RWPE2 (cell line): ENCODE measurements at regions not wholly inside any gene's neighbourhood (a gene's known extent, or its start where the extent isn't known, plus 50 kb on each side); places are given as distances from the start of the nearest gene placed in this dataset.

Source experiments
- ATAC-seq: fragments of 200-7000 bp; cut with Tn5 transposase; 3 replicates; pipeline ENCODE4 v1.9.1; 2021; ENCODE audit warnings: low read depth
- DNase-seq: peaks from one replicate; pipeline ENCODE4 v3.0.0-alpha.2; 2020; ENCODE audit warnings: low spot score
- H3K27ac ChIP-seq: fragments of 450-650 bp; 2 replicates; pipeline ENCODE4 v1.5.1; 2017; ENCODE audit warnings: mild to moderate bottlenecking; ENCODE audit not compliant: poor library complexity, severe bottlenecking
- H3K27me3 ChIP-seq: fragments of 250-450 bp; sonication (Bioruptor Pico); 2 replicates; pipeline ENCODE4 v1.5.1; 2021; ENCODE audit warnings: mild to moderate bottlenecking, moderate library complexity; ENCODE audit not compliant: insufficient read depth, poor library complexity, severe bottlenecking
- H3K36me3 ChIP-seq: fragments of 250-450 bp; sonication (Bioruptor Pico); 2 replicates; pipeline ENCODE4 v1.5.1; 2020; ENCODE audit warnings: low read depth, mild to moderate bottlenecking, moderate library complexity
- H3K4me1 ChIP-seq: fragments of 250-450 bp; sonication (Bioruptor Pico); 2 replicates; pipeline ENCODE4 v1.5.1; 2021; ENCODE audit warnings: mild to moderate bottlenecking, moderate library complexity; ENCODE audit not compliant: insufficient read depth, poor library complexity, severe bottlenecking
- H3K4me3 ChIP-seq: fragments of 250-450 bp; sonication (Bioruptor Pico); 2 replicates; pipeline ENCODE4 v1.5.1; 2021; ENCODE audit warnings: mild to moderate bottlenecking, moderate library complexity; ENCODE audit not compliant: severe bottlenecking
- H3K9me3 ChIP-seq: fragments of 250-450 bp; sonication (Bioruptor Pico); 2 replicates; pipeline ENCODE4 v1.5.1; 2021; ENCODE audit warnings: mild to moderate bottlenecking, moderate library complexity; ENCODE audit not compliant: severe bottlenecking
- TF ChIP-seq, protein P1 (sequence below): fragments of 450-650 bp; IDR thresholded peaks from one replicate; pipeline ENCODE4 v1.5.1; 2017; ENCODE audit warnings: mild to moderate bottlenecking, moderate library complexity; ENCODE audit not compliant: poor library complexity, severe bottlenecking

DNA sequence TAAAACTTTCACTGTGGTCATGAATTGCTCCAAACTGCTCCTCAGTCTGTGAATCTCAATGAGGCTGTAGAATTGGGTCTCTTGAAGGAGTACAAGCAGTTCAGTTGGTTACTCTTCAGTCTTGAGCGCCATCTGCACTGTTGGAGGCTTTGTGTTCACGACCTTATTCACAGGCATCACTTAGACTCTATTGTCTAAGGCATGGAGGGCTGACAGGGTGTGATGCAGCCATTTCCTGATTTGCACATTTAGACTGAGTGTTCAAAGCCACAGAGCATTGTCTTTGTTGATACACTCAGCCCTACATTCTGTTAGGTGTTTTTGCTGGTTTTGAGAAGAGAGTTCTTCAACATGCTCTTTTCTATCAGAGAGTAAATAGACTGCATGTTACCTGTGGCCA lies 355.9 kb upstream of the RIOK2 start:
- Histone ChIP-seq H3K4me1 (peaks cover 6% of the 10 kb centered on the region), H3K9me3 (no peaks in the 10 kb centered on the region), H3K27me3 (no peaks in the 10 kb centered on the region), H3K4me3 (no peak overlapping the region), H3K27ac (no peak overlapping the region), H3K36me3 (no peaks in the 10 kb centered on the region)
- ATAC-seq (no peak), DNase-seq (no peak)
- TF ChIP-seq, protein P1, sequence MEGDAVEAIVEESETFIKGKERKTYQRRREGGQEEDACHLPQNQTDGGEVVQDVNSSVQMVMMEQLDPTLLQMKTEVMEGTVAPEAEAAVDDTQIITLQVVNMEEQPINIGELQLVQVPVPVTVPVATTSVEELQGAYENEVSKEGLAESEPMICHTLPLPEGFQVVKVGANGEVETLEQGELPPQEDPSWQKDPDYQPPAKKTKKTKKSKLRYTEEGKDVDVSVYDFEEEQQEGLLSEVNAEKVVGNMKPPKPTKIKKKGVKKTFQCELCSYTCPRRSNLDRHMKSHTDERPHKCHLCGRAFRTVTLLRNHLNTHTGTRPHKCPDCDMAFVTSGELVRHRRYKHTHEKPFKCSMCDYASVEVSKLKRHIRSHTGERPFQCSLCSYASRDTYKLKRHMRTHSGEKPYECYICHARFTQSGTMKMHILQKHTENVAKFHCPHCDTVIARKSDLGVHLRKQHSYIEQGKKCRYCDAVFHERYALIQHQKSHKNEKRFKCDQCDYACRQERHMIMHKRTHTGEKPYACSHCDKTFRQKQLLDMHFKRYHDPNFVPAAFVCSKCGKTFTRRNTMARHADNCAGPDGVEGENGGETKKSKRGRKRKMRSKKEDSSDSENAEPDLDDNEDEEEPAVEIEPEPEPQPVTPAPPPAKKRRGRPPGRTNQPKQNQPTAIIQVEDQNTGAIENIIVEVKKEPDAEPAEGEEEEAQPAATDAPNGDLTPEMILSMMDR: no peak

- no peaks in the 10 kb centered on the region for H3K4me1 ChIP-seq
- no peaks in the 10 kb centered on the region for H3K27me3 ChIP-seq
- TF ChIP-seq, protein P1: no peak
- no peaks in the 10 kb centered on the region for H3K9me3 ChIP-seq
- no peak overlapping the region for H3K27ac ChIP-seq
- ATAC-seq (no peak), DNase-seq (no peak)
- no peaks in the 10 kb centered on the region for H3K36me3 ChIP-seq
- H3K4me3 ChIP-seq: no peak overlapping the region
Observed at GRCh38 chr5:97541864-97542263, 358.8 kb upstream of the RIOK2 start.

- no peaks in the 10 kb centered on the region for H3K9me3 ChIP-seq
- DNase-seq (no peak), ATAC-seq (no peak)
- TF ChIP-seq, protein P1: no peak
- no peaks in the 10 kb centered on the region for H3K36me3 ChIP-seq
- H3K27ac ChIP-seq: no peak overlapping the region
- no peaks in the 10 kb centered on the region for H3K4me1 ChIP-seq
- H3K27me3 ChIP-seq: no peaks in the 10 kb centered on the region
- no peak overlapping the region for H3K4me3 ChIP-seq
Observed at GRCh38 chr5:97542469-97542868, 359.4 kb upstream of the RIOK2 start.

- Histone ChIP-seq H3K27me3 (no peaks in the 10 kb centered on the region), H3K27ac (no peak overlapping the region), H3K4me3 (no peak overlapping the region), H3K36me3 (no peaks in the 10 kb centered on the region), H3K4me1 (peaks cover 4% of the 10 kb centered on the region), H3K9me3 (no peaks in the 10 kb centered on the region)
- TF ChIP-seq, protein P1: no peak
- no peak for DNase-seq
- ATAC-seq: no peak
Observed at GRCh38 chr5:97543166-97543565, 360.1 kb upstream of the RIOK2 start.

GRCh38 chr5:97544240-97544639 lies 361.2 kb upstream of the RIOK2 start:
- no peaks in the 10 kb centered on the region for H3K36me3 ChIP-seq
- TF ChIP-seq, protein P1: no peak
- no peak overlapping the region for H3K4me3 ChIP-seq
- H3K9me3 ChIP-seq: no peaks in the 10 kb centered on the region
- no peak for ATAC-seq
- H3K4me1 ChIP-seq: peaks cover 12% of the 10 kb centered on the region
- H3K27me3 ChIP-seq: no peaks in the 10 kb centered on the region
- no peak for DNase-seq
- H3K27ac ChIP-seq: no peak overlapping the region
